ENCODE measurements at regions not wholly inside any gene's neighbourhood (a gene's known extent, or its start where the extent isn't known, plus 50 kb on each side); places are given as distances from the start of the nearest gene placed in this dataset.

- Histone ChIP-seq H3K9me3 (ENCODE audit: control insufficient read depth, insufficient read depth, low read depth, low read length) (no peaks in the 10 kb centered on the region), H3K36me3 (ENCODE audit: control insufficient read depth in 2 of 2, insufficient read depth in 1 of 2, low read length in 2 of 2) (no peaks in the 10 kb centered on the region), H3K27ac (ENCODE audit: extremely low read depth, low read depth, low read length) (no peak overlapping the region), H3K4me1 (ENCODE audit: control insufficient read depth, insufficient read depth, low read length) (no peaks in the 10 kb centered on the region), H3K4me3 (ENCODE audit: low read depth, low read length) (no peak overlapping the region)
- ChIA-PET CTCF (interaction anchor here (1.3 kb wide), 1 partner anchor 93 kb away, joined by 3 read pairs; no protein-coding TSS in a partner anchor), POLR2A (no interaction called here)
- TF ChIP-seq KLF9 (tag by site-specific recombination; IDR thresholded peaks at IDR 0.05; ENCODE audit: low read depth) = no peak
- no peak for TF ChIP-seq ZNF645 (tag by site-specific recombination; IDR thresholded peaks at IDR 0.05)
- TF ChIP-seq ZNF274 (IDR thresholded peaks at IDR 0.05; ENCODE audit: low read length) = no peak
- no peak for TF ChIP-seq ZNF274 (tag by site-specific recombination; IDR thresholded peaks at IDR 0.05; ENCODE audit: borderline replicate concordance)
- no peak for TF ChIP-seq REST (tag by site-specific recombination; IDR thresholded peaks at IDR 0.05)
- no peak for TF ChIP-seq ZNF214 (tag by site-specific recombination; IDR thresholded peaks at IDR 0.05; ENCODE audit: borderline replicate concordance)
- TF ChIP-seq GFI1B (tag by site-specific recombination; IDR thresholded peaks at IDR 0.05) = no peak
- TF ChIP-seq ZNF692 (tag by site-specific recombination; IDR thresholded peaks at IDR 0.05) = no peak
- TF ChIP-seq ZNF155 (tag by site-specific recombination; IDR thresholded peaks at IDR 0.05) = no peak
- TF ChIP-seq GLI4 (tag by site-specific recombination; IDR thresholded peaks at IDR 0.05) = no peak
- TF ChIP-seq ZFP37 (tag by site-specific recombination; IDR thresholded peaks at IDR 0.05) = no peak
- TF ChIP-seq ZNF16 (tag by site-specific recombination; IDR thresholded peaks at IDR 0.05; ENCODE audit: low read depth) = no peak
- no peak for TF ChIP-seq ZNF660 (tag by site-specific recombination; IDR thresholded peaks at IDR 0.05)
- no peak for TF ChIP-seq ZNF18 (tag by site-specific recombination; IDR thresholded peaks at IDR 0.05)
- no peak for TF ChIP-seq ZBTB11 (tag by site-specific recombination; conservative IDR thresholded peaks at IDR 0.05; ENCODE audit: low read depth)
- no peak for TF ChIP-seq ZNF792 (tag by site-specific recombination; IDR thresholded peaks at IDR 0.05)
- no peak for TF ChIP-seq BCL11B (tag by site-specific recombination; IDR thresholded peaks at IDR 0.05; ENCODE audit: low read depth)
- no peak for TF ChIP-seq ZEB2 (tag by site-specific recombination; IDR thresholded peaks at IDR 0.05)
- no peak for TF ChIP-seq ZFHX2 (tag by site-specific recombination; conservative IDR thresholded peaks at IDR 0.05)
Observed at GRCh38 chr2:105669384-105669891, 75.3 kb upstream of the NCK2 start.
